ENCODE measurements at regions not wholly inside any gene's neighbourhood (a gene's known extent, or its start where the extent isn't known, plus 50 kb on each side); places are given as distances from the start of the nearest gene placed in this dataset.

- TF ChIP-seq, protein P1, sequence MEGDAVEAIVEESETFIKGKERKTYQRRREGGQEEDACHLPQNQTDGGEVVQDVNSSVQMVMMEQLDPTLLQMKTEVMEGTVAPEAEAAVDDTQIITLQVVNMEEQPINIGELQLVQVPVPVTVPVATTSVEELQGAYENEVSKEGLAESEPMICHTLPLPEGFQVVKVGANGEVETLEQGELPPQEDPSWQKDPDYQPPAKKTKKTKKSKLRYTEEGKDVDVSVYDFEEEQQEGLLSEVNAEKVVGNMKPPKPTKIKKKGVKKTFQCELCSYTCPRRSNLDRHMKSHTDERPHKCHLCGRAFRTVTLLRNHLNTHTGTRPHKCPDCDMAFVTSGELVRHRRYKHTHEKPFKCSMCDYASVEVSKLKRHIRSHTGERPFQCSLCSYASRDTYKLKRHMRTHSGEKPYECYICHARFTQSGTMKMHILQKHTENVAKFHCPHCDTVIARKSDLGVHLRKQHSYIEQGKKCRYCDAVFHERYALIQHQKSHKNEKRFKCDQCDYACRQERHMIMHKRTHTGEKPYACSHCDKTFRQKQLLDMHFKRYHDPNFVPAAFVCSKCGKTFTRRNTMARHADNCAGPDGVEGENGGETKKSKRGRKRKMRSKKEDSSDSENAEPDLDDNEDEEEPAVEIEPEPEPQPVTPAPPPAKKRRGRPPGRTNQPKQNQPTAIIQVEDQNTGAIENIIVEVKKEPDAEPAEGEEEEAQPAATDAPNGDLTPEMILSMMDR (optimal IDR thresholded peaks at IDR 0.05 in 1 of 3, IDR thresholded peaks at IDR 0.05 in 1 of 3, conservative IDR thresholded peaks at IDR 0.05 in 1 of 3; ENCODE audit: extremely low read depth in 1 of 3, insufficient read depth in 2 of 3, low read length in 3 of 3): no peak
- no peak for TF ChIP-seq EZH2 (IDR thresholded peaks at IDR 0.05; ENCODE audit: low read length)
Measured at GRCh38 chr2:210833403-210833802, 277.0 kb downstream of the CPS1 start.

Data from keratinocyte (primary cell).